Lower leg skin (tissue), 4 donors: ENCODE measurements at regions not wholly inside any gene's neighbourhood (a gene's known extent, or its start where the extent isn't known, plus 50 kb on each side); places are given as distances from the start of the nearest gene placed in this dataset.

Experiments used
- DNase-seq, 2 donors: peaks; one replicate each; pipeline ENCODE4 v3.0.0-alpha.2; 2019; ENCODE audit warnings: low spot score in 2 of 2
- H3K4me3 ChIP-seq: fragments of 200-600 bp; sonication (generic); 2 replicates; pipeline ENCODE4 v1.5.1; 2017; ENCODE audit warnings: mild to moderate bottlenecking, low read depth; ENCODE audit not compliant: poor library complexity, severe bottlenecking
- CTCF ChIP-seq, 3 donors: fragments of 450-650 bp; IDR thresholded peaks; one replicate each; pipeline ENCODE4 v1.5.1; 2016; ENCODE audit warnings: antibody characterized with exemption in 3 of 3, mild to moderate bottlenecking in 3 of 3, moderate library complexity in 2 of 3
- POLR2A ChIP-seq, 2 donors: fragments of 450-650 bp; IDR thresholded peaks; one replicate each; pipeline ENCODE4 v1.6.1; 2016 to 2017; ENCODE audit warnings: antibody characterized with exemption in 2 of 2, mild to moderate bottlenecking in 1 of 2, moderate library complexity in 1 of 2
- WGBS, 2 donors: methylation state at CpG; one replicate each; pipeline ENCODE4 v1.1.5; 2018; 5-methylcytosine and 5-hydroxymethylcytosine counted together
- intact Hi-C: fragments of 100-400 bp; cut with DNase I; formaldehyde crosslinking; loops from one replicate; pipeline ENCODE4 v1.15.0; 2023; ENCODE audit warnings: low total_unique reads

GRCh38 chr10:126722726-126723125 lies 52.2 kb upstream of the C10orf90 start:
- H3K4me3 ChIP-seq, result no peak overlapping the region
- no peak for DNase-seq
- TF ChIP-seq CTCF (IDR thresholded peaks at IDR 0.05) (no peak), POLR2A (IDR thresholded peaks at IDR 0.05) (no peak)
- WGBS, 2 donors, result 90 to 93% methylated on average over 5 of the region's 5 CpGs
- intact Hi-C loops, result no loop called here

GRCh38 chr10:126723226-126723625 lies 52.7 kb upstream of the C10orf90 start:
- H3K4me3 ChIP-seq, result no peak overlapping the region
- 93 to 96% methylated on average over 5 of the region's 5 CpGs for WGBS, 2 donors
- no peak for DNase-seq
- intact Hi-C loops, result no loop called here
- TF ChIP-seq POLR2A (IDR thresholded peaks at IDR 0.05) (no peak), CTCF (IDR thresholded peaks at IDR 0.05) (no peak)

GRCh38 chr10:126729314-126729870 lies 58.9 kb upstream of the C10orf90 start:
- no peak overlapping the region for H3K4me3 ChIP-seq
- intact Hi-C loops, result no loop called here
- DNase-seq, result no peak
- TF ChIP-seq POLR2A (IDR thresholded peaks at IDR 0.05) (no peak), CTCF (IDR thresholded peaks at IDR 0.05) (no peak)
- 74 to 79% methylated on average over 6 of the region's 6 CpGs for WGBS, 2 donors

GRCh38 chr10:126730856-126731609 lies 60.5 kb upstream of the C10orf90 start:
- no peak overlapping the region for H3K4me3 ChIP-seq
- 83 to 88% methylated on average over 4 of the region's 4 CpGs for WGBS, 2 donors
- intact Hi-C loops, result no loop called here
- no peak for TF ChIP-seq POLR2A (IDR thresholded peaks at IDR 0.05)
- DNase-seq, result no peak

- no peak for DNase-seq
- H3K4me3 ChIP-seq, result no peak overlapping the region
- intact Hi-C loops, result no loop called here
- TF ChIP-seq CTCF (IDR thresholded peaks at IDR 0.05), result no peak
- no peak for TF ChIP-seq POLR2A (IDR thresholded peaks at IDR 0.05)
These were observed 61.1 kb upstream of the C10orf90 start for GRCh38 chr10:126731610-126731990.

- no peak for DNase-seq
- TF ChIP-seq CTCF (IDR thresholded peaks at IDR 0.05), result no peak
These were observed 61.8 kb upstream of the C10orf90 start for GRCh38 chr10:126732308-126732707.

More at GRCh38 chr10:126732308-126732707, 61.8 kb upstream of the C10orf90 start:
- H3K4me3 ChIP-seq, result no peak overlapping the region
- intact Hi-C loops, result no loop called here
- WGBS, 2 donors, result 62 to 74% methylated on average over 5 of the region's 5 CpGs
